Lung (tissue), 11 donors: ENCODE measurements at regions not wholly inside any gene's neighbourhood (a gene's known extent, or its start where the extent isn't known, plus 50 kb on each side); places are given as distances from the start of the nearest gene placed in this dataset.

ENCODE experiments used
- ATAC-seq: fragments of 200-7000 bp; cut with Tn5 transposase; one replicate; pipeline ENCODE4 v1.9.1; 2020; ENCODE audit warnings: moderate number of reproducible peaks; ENCODE audit not compliant: insufficient read depth, low FRiP score
- DNase-seq, 3 donors: peaks; one replicate each; pipeline ENCODE4 v3.0.0-alpha.2; 2013 to 2017
- H3K27ac ChIP-seq, 2 donors: one replicate each; pipeline ENCODE4 v1.5.1; 2013; ENCODE audit warnings: mild to moderate bottlenecking in 2 of 2, moderate library complexity in 2 of 2, control low read depth in 1 of 2, inconsistent platforms in 1 of 2, low read depth in 1 of 2, low read length in 1 of 2
- H3K27me3 ChIP-seq, 3 donors: one replicate each; pipeline ENCODE4 v1.5.1; 2013; ENCODE audit warnings: low read length in 2 of 3; ENCODE audit not compliant: control insufficient read depth in 3 of 3, insufficient read depth in 3 of 3
- H3K36me3 ChIP-seq, 4 donors: one replicate each; pipeline ENCODE4 v1.5.1; 2013; ENCODE audit warnings: low read length in 4 of 4, mild to moderate bottlenecking in 1 of 4, moderate library complexity in 1 of 4; ENCODE audit not compliant: control insufficient read depth in 4 of 4, insufficient read depth in 4 of 4
- H3K4me1 ChIP-seq, 5 donors: one replicate each; pipeline ENCODE4 v1.5.1; 2013; ENCODE audit warnings: low read length in 5 of 5, mild to moderate bottlenecking in 2 of 5, moderate library complexity in 1 of 5; ENCODE audit not compliant: control insufficient read depth in 5 of 5, insufficient read depth in 5 of 5
- H3K4me3 ChIP-seq: one replicate; pipeline ENCODE4 v1.5.1; 2013; ENCODE audit warnings: mild to moderate bottlenecking, control low read depth, moderate library complexity
- H3K9ac ChIP-seq, 2 donors: one replicate each; pipeline ENCODE4 v1.5.1; 2013; ENCODE audit warnings: low read length in 2 of 2, control low read depth in 1 of 2; ENCODE audit not compliant: insufficient read depth in 1 of 2
- H3K9me3 ChIP-seq, 4 donors: one replicate each; pipeline ENCODE4 v1.5.1; 2013; ENCODE audit warnings: low read length in 3 of 4, mild to moderate bottlenecking in 1 of 4, moderate library complexity in 1 of 4; ENCODE audit not compliant: control insufficient read depth in 4 of 4, insufficient read depth in 3 of 4
- WGBS, 2 donors: extraction: QIAGEN DNeasy Blood & Tissue Kit; methylation state at CpG; one replicate each; pipeline ENCODE4 v1.1.7; 2013; 5-methylcytosine and 5-hydroxymethylcytosine counted together
- TF ChIP-seq, protein P1 (sequence below): IDR thresholded peaks from 2 replicates; pipeline ENCODE4 v1.5.1; 2012; ENCODE audit warnings: mild to moderate bottlenecking; ENCODE audit errors: control extremely low read depth, extremely low read depth
- donor health status: control.
- donor health status: control.
- donor health status: Bipolar disorder and iron deficiency.
- donor health status: healthy.
- donor health status: DM: yes; HTN: yes; CAD: no.

DNA sequence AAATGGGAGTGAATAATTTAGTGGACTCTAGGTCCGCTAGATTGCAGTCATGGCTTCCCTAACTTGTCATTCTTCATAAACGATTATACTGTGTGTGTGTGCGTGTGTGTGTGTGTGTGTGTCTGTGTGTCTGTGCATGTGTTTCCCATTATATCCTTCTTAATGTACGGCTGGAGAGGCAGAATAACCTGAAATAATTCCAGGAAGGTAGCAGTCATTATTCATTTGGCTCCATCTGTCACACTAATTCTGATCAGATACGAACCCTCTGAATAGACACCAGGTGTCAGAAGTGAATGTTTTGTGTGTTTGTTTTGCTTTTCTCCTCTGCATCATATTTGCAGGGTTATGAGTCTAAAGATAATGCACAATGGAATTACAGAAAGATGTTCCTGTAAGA, 372.9 kb downstream of the DOK5 start:
- DNase-seq (no peak), ATAC-seq (no peak)
- no peak overlapping the region for H3K9ac ChIP-seq
- no peaks in the 10 kb centered on the region for H3K9me3 ChIP-seq
- TF ChIP-seq, protein P1, sequence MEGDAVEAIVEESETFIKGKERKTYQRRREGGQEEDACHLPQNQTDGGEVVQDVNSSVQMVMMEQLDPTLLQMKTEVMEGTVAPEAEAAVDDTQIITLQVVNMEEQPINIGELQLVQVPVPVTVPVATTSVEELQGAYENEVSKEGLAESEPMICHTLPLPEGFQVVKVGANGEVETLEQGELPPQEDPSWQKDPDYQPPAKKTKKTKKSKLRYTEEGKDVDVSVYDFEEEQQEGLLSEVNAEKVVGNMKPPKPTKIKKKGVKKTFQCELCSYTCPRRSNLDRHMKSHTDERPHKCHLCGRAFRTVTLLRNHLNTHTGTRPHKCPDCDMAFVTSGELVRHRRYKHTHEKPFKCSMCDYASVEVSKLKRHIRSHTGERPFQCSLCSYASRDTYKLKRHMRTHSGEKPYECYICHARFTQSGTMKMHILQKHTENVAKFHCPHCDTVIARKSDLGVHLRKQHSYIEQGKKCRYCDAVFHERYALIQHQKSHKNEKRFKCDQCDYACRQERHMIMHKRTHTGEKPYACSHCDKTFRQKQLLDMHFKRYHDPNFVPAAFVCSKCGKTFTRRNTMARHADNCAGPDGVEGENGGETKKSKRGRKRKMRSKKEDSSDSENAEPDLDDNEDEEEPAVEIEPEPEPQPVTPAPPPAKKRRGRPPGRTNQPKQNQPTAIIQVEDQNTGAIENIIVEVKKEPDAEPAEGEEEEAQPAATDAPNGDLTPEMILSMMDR = no peak
- H3K27me3 ChIP-seq = peaks cover 0 to 3% (median 0%) of the 10 kb centered on the region in 3 donors
- no peak overlapping the region for H3K4me3 ChIP-seq
- no peak overlapping the region for H3K27ac ChIP-seq
- WGBS, 2 donors = 56 to 65% methylated on average over 5 of the region's 5 CpGs
- no peaks in the 10 kb centered on the region for H3K36me3 ChIP-seq
- no peaks in the 10 kb centered on the region for H3K4me1 ChIP-seq

DNA sequence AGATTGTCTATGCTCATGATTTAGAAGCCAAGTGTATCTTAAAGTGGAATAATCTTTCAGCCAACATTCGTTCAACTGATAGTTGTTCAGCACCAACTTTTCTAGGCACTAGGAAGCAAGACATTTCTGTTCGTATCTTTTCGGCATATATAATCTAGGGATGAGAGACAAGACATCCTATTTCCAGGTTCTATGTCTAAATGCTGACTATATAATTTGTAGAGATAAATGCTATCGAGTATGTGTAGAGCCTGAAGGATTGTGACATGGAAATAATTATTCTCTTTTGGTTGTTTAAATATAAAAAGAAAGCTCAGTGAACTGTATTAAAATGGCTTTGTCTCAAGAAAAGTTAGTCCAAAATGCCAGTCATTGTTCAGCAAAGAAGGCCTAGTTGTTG, 371.6 kb downstream of the DOK5 start:
- WGBS, 2 donors = 88 to 90% methylated on average over 4 of the region's 4 CpGs
- no peak for DNase-seq
- no peak for ATAC-seq
- TF ChIP-seq, protein P1 = no peak
- Histone ChIP-seq H3K4me1 (no peaks in the 10 kb centered on the region), H3K9me3 (no peaks in the 10 kb centered on the region), H3K4me3 (no peak overlapping the region), H3K27ac (no peak overlapping the region), H3K27me3 (peaks cover 0 to 3% (median 0%) of the 10 kb centered on the region in 3 donors), H3K9ac (no peak overlapping the region), H3K36me3 (no peaks in the 10 kb centered on the region)

DNA sequence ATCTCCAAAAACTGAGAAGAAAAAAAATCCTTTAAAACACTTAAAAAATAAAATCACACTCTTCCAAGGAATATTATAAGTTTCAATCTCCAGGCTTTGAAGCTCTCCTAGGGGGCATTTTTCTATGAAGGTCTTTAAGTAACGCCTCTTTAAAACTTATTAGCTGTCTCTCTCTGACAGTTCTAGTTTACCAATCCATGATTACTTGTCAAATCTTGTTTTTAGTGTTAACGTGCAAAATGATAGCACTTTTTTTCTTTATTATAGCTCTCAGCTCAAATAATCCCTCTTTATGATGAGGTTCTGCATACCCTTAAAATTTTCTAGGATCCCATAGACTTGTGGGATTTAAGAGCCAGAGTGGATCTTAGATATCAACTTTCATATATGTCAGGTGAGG, 369.0 kb downstream of the DOK5 start:
- WGBS, 2 donors = 77 to 85% methylated on average over 2 of the region's 2 CpGs
- Histone ChIP-seq H3K36me3 (no peaks in the 10 kb centered on the region), H3K4me3 (no peak overlapping the region), H3K27me3 (no peaks in the 10 kb centered on the region), H3K9me3 (no peaks in the 10 kb centered on the region), H3K4me1 (no peaks in the 10 kb centered on the region), H3K9ac (no peak overlapping the region), H3K27ac (no peak overlapping the region)
- TF ChIP-seq, protein P1 = no peak
- ATAC-seq (no peak), DNase-seq (no peak)

DNA sequence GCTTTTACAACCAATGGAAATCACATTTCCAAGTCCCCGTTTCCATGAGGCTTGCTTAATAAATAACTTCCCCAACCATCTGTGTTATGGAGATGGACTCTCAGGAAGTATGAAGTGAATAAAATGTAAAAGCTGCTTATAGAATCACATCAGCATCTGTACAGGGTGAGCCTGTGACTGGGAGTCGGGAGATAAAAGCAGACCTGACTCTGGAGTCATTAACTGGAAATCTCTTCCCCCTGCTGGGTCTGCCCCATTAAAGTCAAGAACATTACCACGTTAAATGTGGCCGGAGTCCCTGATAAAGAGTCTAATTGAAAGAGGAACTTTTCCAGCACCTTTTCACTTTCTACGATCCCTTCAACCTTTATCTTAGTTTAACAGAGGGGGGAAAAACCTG, 368.5 kb downstream of the DOK5 start:
- TF ChIP-seq, protein P1 = no peak
- H3K9me3 ChIP-seq = no peaks in the 10 kb centered on the region
- H3K27me3 ChIP-seq = no peaks in the 10 kb centered on the region
- H3K4me3 ChIP-seq = no peak overlapping the region
- DNase-seq = no peak
- H3K4me1 ChIP-seq = no peaks in the 10 kb centered on the region
- H3K9ac ChIP-seq = no peak overlapping the region
- 38 to 54% methylated on average over 5 of the region's 5 CpGs for WGBS, 2 donors
- H3K27ac ChIP-seq = no peak overlapping the region
- H3K36me3 ChIP-seq = no peaks in the 10 kb centered on the region
- ATAC-seq = no peak
